ENCODE measurements at regions not wholly inside any gene's neighbourhood (a gene's known extent, or its start where the extent isn't known, plus 50 kb on each side); places are given as distances from the start of the nearest gene placed in this dataset.

- no peak for TF ChIP-seq POLR2A (IDR thresholded peaks at IDR 0.05; ENCODE audit: low read depth, low read length)
- no peak for FAIRE-seq
These were observed 190.9 kb downstream of the SLITRK6 start for GRCh38 chr13:85608255-85608829.

GRCh38 chr13:85603735-85604134 lies 195.5 kb downstream of the SLITRK6 start:
- DNase-seq (ENCODE audit: insufficient read length, low spot score) = no peak
- no peak for FAIRE-seq
- TF ChIP-seq POLR2A (IDR thresholded peaks at IDR 0.05; ENCODE audit: low read depth, low read length) = no peak

More at GRCh38 chr13:85608255-85608829, 190.9 kb downstream of the SLITRK6 start:
- DNase-seq (ENCODE audit: insufficient read length, low spot score) = no peak

- FAIRE-seq = no peak
- DNase-seq (ENCODE audit: insufficient read length, low spot score) = no peak
- TF ChIP-seq POLR2A (IDR thresholded peaks at IDR 0.05; ENCODE audit: low read depth, low read length) = no peak
These were observed 197.7 kb downstream of the SLITRK6 start for GRCh38 chr13:85601526-85601925.

- DNase-seq (ENCODE audit: insufficient read length, low spot score) (peak; percentile 7), FAIRE-seq (peak; percentile 97)
- TF ChIP-seq POLR2A (IDR thresholded peaks at IDR 0.05; ENCODE audit: low read depth, low read length) = no peak
These were observed 201.3 kb downstream of the SLITRK6 start for GRCh38 chr13:85597790-85598500.

GRCh38 chr13:85592211-85592610 lies 207.0 kb downstream of the SLITRK6 start:
- DNase-seq (ENCODE audit: insufficient read length, low spot score) (no peak), FAIRE-seq (no peak)
- no peak for TF ChIP-seq POLR2A (IDR thresholded peaks at IDR 0.05; ENCODE audit: low read depth, low read length)

DNA sequence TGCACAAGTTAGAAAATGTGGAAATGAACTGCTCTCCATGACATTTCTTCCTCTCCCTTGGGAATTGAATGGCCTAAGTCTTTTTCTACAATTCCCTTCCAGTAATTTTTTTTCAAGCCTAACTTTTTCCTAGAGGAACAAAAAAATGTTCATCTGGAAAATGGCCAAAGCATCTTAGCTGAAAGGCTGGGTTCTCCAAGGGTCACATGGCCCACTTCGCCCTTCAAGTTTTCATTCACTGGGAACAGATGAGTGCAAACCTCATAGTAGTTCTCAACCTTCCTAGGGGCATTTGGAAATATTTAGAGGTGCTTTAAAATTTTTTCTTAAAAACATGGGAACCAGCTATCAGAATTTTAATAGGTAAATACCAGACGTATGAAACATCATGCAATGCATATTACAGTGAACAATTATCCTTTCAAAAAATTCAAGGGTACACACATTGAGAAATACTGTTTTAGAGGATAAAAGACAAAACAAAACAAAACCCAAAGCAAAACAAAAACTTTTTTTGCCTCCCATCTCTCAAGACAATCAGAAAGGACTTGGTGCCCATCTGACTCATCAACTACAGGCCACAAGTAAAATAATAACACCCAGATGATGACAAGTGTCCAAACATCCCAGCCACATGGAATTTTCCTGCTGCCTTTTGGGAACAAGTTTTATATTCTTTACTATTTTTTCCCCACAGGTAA lies 208.8 kb downstream of the SLITRK6 start:
- peak; percentile 94 for FAIRE-seq
- TF ChIP-seq POLR2A (IDR thresholded peaks at IDR 0.05; ENCODE audit: low read depth, low read length) = no peak
- DNase-seq (ENCODE audit: insufficient read length, low spot score) = peak; percentile 9

- no peak for TF ChIP-seq POLR2A (IDR thresholded peaks at IDR 0.05; ENCODE audit: low read depth, low read length)
These were observed 210.2 kb downstream of the SLITRK6 start for GRCh38 chr13:85589021-85589420.

GRCh38 chr13:85588359-85588758 lies 210.9 kb downstream of the SLITRK6 start:
- no peak for TF ChIP-seq POLR2A (IDR thresholded peaks at IDR 0.05; ENCODE audit: low read depth, low read length)
- no peak for DNase-seq (ENCODE audit: insufficient read length, low spot score)
- FAIRE-seq = no peak

More at GRCh38 chr13:85589021-85589420, 210.2 kb downstream of the SLITRK6 start:
- FAIRE-seq (no peak), DNase-seq (ENCODE audit: insufficient read length, low spot score) (no peak)

- no peak for DNase-seq (ENCODE audit: insufficient read length, low spot score)
- no peak for FAIRE-seq
- TF ChIP-seq POLR2A (IDR thresholded peaks at IDR 0.05; ENCODE audit: low read depth, low read length) = no peak
These were observed 212.4 kb downstream of the SLITRK6 start for GRCh38 chr13:85586856-85587255.

- peak; percentile 100 for FAIRE-seq
- TF ChIP-seq POLR2A (IDR thresholded peaks at IDR 0.05; ENCODE audit: low read depth, low read length) = no peak
- DNase-seq (ENCODE audit: insufficient read length, low spot score) = peak; percentile 12
These were observed 212.8 kb downstream of the SLITRK6 start for GRCh38 chr13:85586422-85586831.

DNA sequence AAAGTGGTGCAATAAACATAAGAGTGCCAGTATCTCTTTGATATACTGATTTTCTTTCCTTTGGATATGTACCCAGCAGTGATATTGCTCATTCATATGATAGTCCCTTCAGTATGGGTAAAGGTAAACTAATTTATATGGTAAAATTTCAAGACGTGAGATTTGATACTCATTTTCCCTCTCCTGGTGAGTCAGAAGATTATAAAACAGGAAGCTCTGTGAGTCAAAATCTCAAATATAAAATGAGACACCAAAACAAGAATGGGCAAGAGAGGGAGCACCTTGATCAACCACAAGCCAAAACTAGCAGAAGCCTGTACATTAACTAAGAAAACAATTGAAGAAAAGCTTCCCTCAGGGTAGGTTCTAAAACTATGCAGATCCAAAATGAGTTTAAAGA lies 216.3 kb downstream of the SLITRK6 start:
- DNase-seq (ENCODE audit: insufficient read length, low spot score) (peak; percentile 17), FAIRE-seq (peak; percentile 62)
- TF ChIP-seq POLR2A (IDR thresholded peaks at IDR 0.05; ENCODE audit: low read depth, low read length) = no peak

DNA sequence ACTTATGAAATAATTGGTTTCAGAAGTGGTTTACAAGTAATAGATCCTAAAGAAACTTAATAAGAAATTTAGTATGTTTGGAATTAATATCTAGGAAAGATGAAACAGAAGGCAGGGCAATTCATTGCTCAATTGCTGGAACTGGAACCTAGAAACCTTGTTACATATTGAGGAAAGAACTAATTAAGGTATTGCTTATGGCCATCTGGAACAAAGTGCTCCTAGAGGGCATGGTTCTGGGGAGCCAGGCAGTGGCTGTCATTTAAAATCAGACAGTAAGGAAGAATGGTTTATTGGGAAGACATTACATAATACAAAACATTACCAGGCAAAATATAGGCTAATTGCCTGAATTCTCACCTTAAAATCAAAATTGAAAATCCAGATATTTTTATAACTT lies 224.1 kb downstream of the SLITRK6 start:
- TF ChIP-seq POLR2A (IDR thresholded peaks at IDR 0.05; ENCODE audit: low read depth, low read length) = no peak
- FAIRE-seq (no peak), DNase-seq (ENCODE audit: insufficient read length, low spot score) (no peak)

DNA sequence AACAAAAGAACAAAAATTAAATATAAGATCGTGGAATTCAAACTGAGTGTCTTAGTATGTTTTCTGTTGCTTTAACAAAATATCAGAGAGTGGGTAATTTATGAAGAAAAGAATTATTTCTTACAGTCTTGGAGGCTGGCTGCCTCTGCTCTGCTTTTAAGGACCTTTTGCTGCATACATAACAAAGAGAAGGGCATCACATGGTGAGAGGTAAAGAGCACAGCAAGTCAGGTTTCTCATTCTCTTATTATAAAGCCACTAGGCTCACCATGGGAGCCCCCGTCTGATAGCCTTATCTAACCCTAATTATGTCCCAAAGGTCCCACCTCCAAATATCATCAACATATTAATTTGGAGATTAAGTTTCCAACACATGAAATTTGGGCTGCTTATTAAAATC lies 231.3 kb downstream of the SLITRK6 start:
- FAIRE-seq (no peak), DNase-seq (ENCODE audit: insufficient read length, low spot score) (no peak)
- TF ChIP-seq POLR2A (IDR thresholded peaks at IDR 0.05; ENCODE audit: low read depth, low read length) = no peak

DNA sequence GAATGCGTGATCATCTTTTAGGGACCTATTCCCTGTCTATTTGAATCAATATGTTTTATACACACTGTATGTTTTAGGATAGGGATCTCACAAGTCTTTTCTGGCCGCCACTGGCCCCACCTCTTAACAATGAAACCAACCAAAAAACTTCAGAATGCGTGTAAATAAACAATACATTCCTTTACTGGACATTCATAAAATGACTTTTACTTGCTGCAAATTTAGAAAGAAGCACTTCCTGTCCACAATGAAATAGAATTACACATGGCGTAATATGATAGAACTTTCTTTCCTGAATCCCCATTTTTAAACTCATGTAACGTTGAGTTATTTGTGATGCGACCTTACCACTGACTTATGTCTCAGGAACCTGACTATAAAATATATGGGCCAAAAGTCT lies 233.6 kb downstream of the SLITRK6 start:
- TF ChIP-seq POLR2A (IDR thresholded peaks at IDR 0.05; ENCODE audit: low read depth, low read length) = no peak
- no peak for DNase-seq (ENCODE audit: insufficient read length, low spot score)
- peak; percentile 11 for FAIRE-seq
